Peyer's patch (tissue), 4 donors: ENCODE measurements at regions not wholly inside any gene's neighbourhood (a gene's known extent, or its start where the extent isn't known, plus 50 kb on each side); places are given as distances from the start of the nearest gene placed in this dataset.

Experiments used
- DNase-seq, 3 donors: peaks; one replicate each; pipeline ENCODE4 v3.0.0-alpha.2; 2017 to 2019
- H3K27ac ChIP-seq, 4 donors: fragments of 200-600 bp; sonication (generic); one replicate each; pipeline ENCODE4 v1.5.1; 2016 to 2019
- H3K27me3 ChIP-seq, 2 donors: fragments of 200-600 bp; sonication (generic); one replicate each; pipeline ENCODE4 v1.5.1; 2019
- H3K36me3 ChIP-seq, 3 donors: fragments of 200-600 bp; sonication (generic); one replicate each; pipeline ENCODE4 v1.5.1; 2016 to 2019
- H3K4me1 ChIP-seq, 4 donors: fragments of 200-600 bp; sonication (generic); one replicate each; pipeline ENCODE4 v1.5.1; 2016 to 2019
- H3K4me3 ChIP-seq, 4 donors: fragments of 200-600 bp; sonication (generic); 1 replicate in 3 of 4; 2 replicates in 1 of 4; pipeline ENCODE4 v1.5.1; 2016 to 2019; ENCODE audit warnings: mild to moderate bottlenecking in 1 of 4
- H3K9me3 ChIP-seq, 4 donors: fragments of 200-600 bp; sonication (generic); one replicate each; pipeline ENCODE4 v1.5.1; 2016 to 2019; ENCODE audit warnings: mild to moderate bottlenecking in 1 of 4
- POLR2A ChIP-seq, 2 donors: fragments of 450-650 bp; IDR thresholded peaks; one replicate each; pipeline ENCODE4 v1.5.1; 2017; ENCODE audit warnings: antibody characterized with exemption in 2 of 2, mild to moderate bottlenecking in 2 of 2, moderate library complexity in 2 of 2
- TF ChIP-seq, protein P1 (sequence below), 6 experiments: fragments of 450-650 bp in 4 of 6; fragments of 200-600 bp in 2 of 6; sonication (generic) in 1 of 6; IDR thresholded peaks; one replicate each; pipeline ENCODE4 v1.5.1; 2017 to 2019; ENCODE audit warnings: antibody characterized with exemption in 6 of 6, mild to moderate bottlenecking in 3 of 6, moderate library complexity in 1 of 6

DNA sequence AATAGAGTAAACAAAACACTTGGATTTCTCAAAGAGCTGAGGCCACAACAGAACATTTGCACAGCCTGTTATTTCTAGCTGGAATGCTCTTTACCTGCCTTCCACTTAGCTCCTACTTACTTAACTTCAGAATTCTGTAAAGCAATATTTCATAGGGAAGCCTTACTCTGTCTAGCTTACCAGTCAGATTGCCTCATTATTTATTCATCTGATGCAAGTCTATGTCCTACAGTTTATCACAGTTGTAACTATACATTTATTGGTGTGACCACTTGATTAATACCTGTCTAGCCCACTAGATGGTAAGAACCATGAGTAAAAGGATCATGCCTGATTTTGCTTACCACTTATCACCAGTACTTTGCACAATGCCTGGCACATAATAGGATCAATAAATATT, 56.1 kb upstream of the ME3 start:
- Histone ChIP-seq H3K4me1 (no peaks in the 10 kb centered on the region), H3K9me3 (no peaks in the 10 kb centered on the region), H3K27me3 (no peaks in the 10 kb centered on the region), H3K27ac (no peak overlapping the region), H3K36me3 (no peaks in the 10 kb centered on the region), H3K4me3 (no peak overlapping the region)
- TF ChIP-seq, protein P1, sequence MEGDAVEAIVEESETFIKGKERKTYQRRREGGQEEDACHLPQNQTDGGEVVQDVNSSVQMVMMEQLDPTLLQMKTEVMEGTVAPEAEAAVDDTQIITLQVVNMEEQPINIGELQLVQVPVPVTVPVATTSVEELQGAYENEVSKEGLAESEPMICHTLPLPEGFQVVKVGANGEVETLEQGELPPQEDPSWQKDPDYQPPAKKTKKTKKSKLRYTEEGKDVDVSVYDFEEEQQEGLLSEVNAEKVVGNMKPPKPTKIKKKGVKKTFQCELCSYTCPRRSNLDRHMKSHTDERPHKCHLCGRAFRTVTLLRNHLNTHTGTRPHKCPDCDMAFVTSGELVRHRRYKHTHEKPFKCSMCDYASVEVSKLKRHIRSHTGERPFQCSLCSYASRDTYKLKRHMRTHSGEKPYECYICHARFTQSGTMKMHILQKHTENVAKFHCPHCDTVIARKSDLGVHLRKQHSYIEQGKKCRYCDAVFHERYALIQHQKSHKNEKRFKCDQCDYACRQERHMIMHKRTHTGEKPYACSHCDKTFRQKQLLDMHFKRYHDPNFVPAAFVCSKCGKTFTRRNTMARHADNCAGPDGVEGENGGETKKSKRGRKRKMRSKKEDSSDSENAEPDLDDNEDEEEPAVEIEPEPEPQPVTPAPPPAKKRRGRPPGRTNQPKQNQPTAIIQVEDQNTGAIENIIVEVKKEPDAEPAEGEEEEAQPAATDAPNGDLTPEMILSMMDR (IDR thresholded peaks at IDR 0.05), result no peak
- no peak for TF ChIP-seq POLR2A (IDR thresholded peaks at IDR 0.05)
- no peak for DNase-seq

DNA sequence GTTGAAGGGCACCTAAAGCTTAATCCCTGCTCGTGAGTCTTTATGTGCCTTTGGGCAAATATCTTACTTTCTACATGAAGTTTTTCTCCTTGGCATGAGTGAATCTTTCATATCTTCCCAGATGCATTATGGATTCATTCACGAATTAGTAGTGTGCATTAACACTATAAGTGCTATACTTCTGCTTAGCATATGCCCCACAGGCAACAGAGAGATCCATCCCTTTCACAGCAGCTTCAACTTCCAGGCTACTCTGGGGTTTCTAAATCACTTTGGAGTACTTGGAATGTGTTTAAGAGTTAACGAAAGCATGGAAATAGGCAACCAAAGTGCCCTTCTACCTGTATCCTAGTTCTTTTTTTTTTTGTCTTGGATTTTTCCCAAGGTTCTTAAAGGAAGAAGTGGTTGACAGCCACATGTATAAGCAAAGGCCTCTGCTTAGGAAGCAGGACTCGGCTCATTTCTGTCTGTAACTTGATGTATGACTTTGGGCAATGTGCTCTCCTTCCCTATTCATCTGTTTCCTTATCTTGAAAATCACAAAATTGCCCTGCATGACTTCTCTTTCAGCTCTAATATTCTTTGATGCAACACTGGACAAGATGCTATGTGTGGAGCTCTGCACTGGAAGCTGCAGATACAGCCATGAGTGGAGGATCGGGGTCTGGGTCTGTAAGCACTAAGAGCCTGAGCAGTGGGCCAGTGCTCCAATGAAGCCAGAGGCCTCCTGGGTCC, 54.5 kb upstream of the ME3 start:
- H3K4me1 ChIP-seq, result no peaks in the 10 kb centered on the region
- no peaks in the 10 kb centered on the region for H3K9me3 ChIP-seq
- H3K27me3 ChIP-seq, result no peaks in the 10 kb centered on the region
- no peaks in the 10 kb centered on the region for H3K36me3 ChIP-seq
- H3K4me3 ChIP-seq, result no peak overlapping the region
- DNase-seq, result no peak
- H3K27ac ChIP-seq, result no peak overlapping the region
- TF ChIP-seq POLR2A (IDR thresholded peaks at IDR 0.05), result no peak
- TF ChIP-seq, protein P1 (IDR thresholded peaks at IDR 0.05), result no peak

DNA sequence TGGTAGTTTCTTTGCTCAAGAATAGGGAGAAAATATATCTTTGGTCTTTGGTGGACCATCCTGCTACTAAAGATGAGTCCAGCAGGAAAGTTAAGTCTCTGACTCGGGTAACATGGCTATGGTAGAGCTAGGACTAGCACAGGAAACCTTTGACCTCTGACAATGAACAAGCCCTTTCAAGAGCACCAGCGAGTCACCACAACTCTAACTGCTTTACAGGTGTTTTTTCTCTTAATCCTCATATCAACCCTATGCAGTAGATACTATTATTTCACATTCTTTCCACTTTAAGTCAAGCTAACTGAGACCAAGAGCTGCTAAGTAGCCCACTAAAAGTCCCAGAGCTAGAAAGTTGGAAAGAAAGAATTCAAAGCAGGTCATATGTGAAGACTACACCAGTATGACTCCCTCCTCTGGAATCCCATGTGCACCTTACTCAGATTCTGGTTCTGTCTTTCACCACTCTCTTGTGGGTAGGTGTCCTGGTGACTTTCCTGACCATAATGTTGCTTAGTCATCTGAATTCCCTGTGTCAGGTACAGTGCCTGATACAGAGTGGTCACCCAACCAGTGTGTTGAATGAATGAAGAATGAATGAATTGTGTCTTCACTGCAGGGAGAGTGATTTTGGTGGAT, 53.8 kb upstream of the ME3 start:
- no peaks in the 10 kb centered on the region for H3K27me3 ChIP-seq
- TF ChIP-seq, protein P1 (IDR thresholded peaks at IDR 0.05), result no peak
- no peak for TF ChIP-seq POLR2A (IDR thresholded peaks at IDR 0.05)
- no peaks in the 10 kb centered on the region for H3K36me3 ChIP-seq
- DNase-seq, result no peak
- no peaks in the 10 kb centered on the region for H3K4me1 ChIP-seq
- no peaks in the 10 kb centered on the region for H3K9me3 ChIP-seq
- H3K27ac ChIP-seq, result no peak overlapping the region
- H3K4me3 ChIP-seq, result no peak overlapping the region

DNA sequence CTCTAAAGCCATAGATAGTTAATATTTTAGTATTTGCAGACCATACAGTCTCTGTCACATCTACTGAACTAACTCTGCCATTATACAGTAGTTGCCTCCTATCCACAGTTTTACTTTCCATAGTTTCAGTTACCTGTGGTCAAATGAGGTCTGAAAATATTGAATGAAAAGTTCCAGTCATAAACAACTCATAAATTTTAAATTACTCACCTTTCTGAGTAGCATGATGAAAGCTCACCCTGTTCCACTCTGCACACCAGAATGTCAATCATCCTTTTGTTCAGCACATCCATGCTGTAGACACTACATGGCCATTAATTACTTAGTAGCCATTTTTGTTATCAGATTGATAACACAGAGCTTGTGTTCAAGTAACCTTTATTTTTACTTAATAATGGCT, 51.7 kb upstream of the ME3 start:
- Histone ChIP-seq H3K27me3 (no peaks in the 10 kb centered on the region), H3K36me3 (no peaks in the 10 kb centered on the region), H3K9me3 (no peaks in the 10 kb centered on the region), H3K4me3 (no peak overlapping the region), H3K27ac (no peak overlapping the region), H3K4me1 (no peaks in the 10 kb centered on the region)
- DNase-seq, result no peak
- TF ChIP-seq, protein P1 (IDR thresholded peaks at IDR 0.05), result no peak
- no peak for TF ChIP-seq POLR2A (IDR thresholded peaks at IDR 0.05)

DNA sequence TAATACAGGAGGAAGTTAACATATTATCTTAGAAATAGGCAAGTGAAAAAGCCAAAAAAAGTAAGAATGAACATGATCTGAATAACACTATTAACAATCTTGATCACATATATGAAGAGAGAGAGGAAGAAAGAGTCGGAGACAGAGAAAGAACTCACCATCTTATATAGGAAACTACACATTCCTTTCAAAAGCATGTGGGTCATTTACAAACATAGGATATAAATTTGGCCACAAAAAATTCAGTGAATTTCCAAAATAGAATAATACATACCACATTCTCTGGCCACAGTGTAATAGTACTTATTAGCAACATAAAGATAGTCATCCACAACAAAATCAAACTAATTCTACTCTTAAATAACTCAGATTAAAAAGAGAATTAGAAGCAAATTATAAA, 50.9 kb upstream of the ME3 start:
- Histone ChIP-seq H3K36me3 (no peaks in the 10 kb centered on the region), H3K27me3 (no peaks in the 10 kb centered on the region), H3K27ac (no peak overlapping the region), H3K9me3 (no peaks in the 10 kb centered on the region), H3K4me1 (no peaks in the 10 kb centered on the region), H3K4me3 (no peak overlapping the region)
- TF ChIP-seq POLR2A (IDR thresholded peaks at IDR 0.05), result no peak
- TF ChIP-seq, protein P1 (IDR thresholded peaks at IDR 0.05), result no peak
- DNase-seq, result no peak
